GM18858 (cell line): ENCODE measurements at regions not wholly inside any gene's neighbourhood (a gene's known extent, or its start where the extent isn't known, plus 50 kb on each side); places are given as distances from the start of the nearest gene placed in this dataset.

ENCODE experiments used
- ATAC-seq: cut with Tn5 transposase; IDR thresholded peaks from one replicate; pipeline ENCODE4 v1.9.1; 2021; ENCODE audit not compliant: unreplicated experiment

GRCh38 chr6:40274058-40274457 lies 313.1 kb downstream of the LRFN2 start:
- no peak for ATAC-seq

GRCh38 chr6:40268614-40269013 lies 318.6 kb downstream of the LRFN2 start:
- no peak for ATAC-seq

GRCh38 chr6:40268166-40268565 lies 319.0 kb downstream of the LRFN2 start:
- no peak for ATAC-seq

DNA sequence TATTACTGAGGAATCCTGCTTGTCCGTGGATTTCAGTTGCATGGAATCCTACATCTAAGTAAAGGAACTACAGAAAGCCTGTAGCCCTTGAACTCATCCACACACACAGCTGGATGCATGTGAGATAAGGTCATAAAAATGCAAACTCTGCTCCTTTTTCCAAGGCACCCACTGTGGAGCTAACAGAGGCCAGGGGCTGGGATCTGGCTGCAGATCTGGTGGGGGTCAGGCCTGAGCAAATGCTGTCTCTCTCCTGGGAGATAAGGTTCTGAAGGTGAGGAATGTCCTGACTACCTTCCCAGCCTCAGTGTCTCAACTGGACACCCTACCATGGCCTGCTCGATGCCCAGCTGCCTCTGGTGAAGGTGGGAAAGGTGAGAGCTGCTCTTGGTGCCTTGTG lies 321.5 kb downstream of the LRFN2 start:
- no peak for ATAC-seq

- no peak for ATAC-seq
Measured at GRCh38 chr6:40263970-40264369, 323.2 kb downstream of the LRFN2 start.

DNA sequence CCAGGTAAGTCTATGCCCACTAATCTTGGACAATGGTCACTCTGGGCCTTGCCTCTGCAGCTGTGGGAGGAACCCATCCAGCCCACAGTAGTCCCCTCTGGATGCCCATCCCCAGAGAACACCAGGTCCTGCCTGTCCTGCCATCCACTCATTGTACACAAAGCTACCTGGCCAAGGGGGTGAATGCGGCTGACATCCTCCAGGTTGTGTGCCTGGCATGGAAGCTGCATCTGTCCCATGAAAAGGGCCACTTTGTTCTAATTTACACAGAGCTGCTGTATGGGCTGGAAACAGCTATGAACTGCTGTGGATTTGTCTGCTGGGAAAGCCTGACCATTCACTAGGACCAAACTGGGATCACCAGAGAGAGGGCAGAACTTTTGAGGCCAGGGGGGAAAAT lies 324.8 kb downstream of the LRFN2 start:
- no peak for ATAC-seq

DNA sequence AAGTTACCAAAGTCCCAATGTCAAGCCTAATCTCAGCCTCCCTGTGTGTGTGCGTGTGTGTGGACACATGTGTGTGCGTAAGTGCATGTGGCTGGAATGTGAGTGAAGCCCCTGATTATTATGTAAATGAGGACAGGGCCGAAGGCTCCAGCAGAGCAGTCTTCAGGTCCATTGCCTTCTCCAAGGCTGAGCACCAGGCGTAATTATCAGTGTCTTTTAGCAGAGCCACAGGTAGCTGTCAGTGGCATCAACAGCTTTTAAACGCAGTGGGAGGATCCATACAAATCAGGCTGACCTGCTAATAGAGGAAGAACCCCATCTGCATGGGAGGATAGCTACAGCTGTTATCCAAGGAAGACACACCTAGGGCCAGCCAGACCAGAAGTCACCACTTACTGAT lies 324.3 kb upstream of the MOCS1 start:
- ATAC-seq, result no peak

GRCh38 chr6:40256831-40257230 lies 322.6 kb upstream of the MOCS1 start:
- no peak for ATAC-seq

DNA sequence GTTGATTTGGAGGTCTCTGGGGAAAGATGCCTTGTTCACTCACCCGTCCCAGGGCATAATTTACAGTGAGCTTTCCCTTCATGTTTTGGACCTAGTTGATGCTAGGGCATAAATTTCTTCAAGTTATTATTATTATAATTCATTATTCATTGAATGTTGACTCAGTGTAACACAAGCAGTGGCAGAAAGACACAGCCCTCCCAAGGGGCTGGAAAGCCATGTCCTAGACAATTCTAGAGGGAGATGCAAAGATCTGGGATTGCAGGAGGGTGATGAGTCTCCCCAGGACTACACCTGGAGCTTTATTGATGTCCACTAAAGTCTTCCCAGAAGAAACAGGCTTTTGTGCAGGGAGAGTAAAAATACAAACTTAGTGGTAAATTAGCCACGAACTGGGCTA lies 322.0 kb upstream of the MOCS1 start:
- ATAC-seq, result no peak

DNA sequence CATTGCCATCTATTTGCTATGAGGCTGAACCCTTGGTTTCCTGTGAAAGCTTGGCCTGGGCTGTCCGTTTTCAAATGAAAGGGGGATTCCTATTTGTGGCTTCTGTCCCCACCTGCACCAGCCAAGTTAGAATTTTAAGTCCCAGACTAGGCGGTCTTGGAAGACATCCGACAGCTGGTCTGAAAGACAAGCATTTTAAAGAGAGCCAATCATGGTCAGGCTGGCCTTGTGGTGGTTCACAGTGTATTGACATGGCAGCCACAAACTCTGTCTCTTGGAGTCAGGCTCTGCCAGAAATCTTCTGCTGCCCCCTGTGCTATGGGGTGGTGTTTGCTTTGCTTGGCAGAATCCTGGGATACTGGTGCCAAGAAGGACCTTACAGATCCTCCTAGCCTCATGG lies 319.2 kb upstream of the MOCS1 start:
- ATAC-seq, result no peak

GRCh38 chr6:40252531-40253258 lies 318.4 kb upstream of the MOCS1 start:
- ATAC-seq, result no peak

DNA sequence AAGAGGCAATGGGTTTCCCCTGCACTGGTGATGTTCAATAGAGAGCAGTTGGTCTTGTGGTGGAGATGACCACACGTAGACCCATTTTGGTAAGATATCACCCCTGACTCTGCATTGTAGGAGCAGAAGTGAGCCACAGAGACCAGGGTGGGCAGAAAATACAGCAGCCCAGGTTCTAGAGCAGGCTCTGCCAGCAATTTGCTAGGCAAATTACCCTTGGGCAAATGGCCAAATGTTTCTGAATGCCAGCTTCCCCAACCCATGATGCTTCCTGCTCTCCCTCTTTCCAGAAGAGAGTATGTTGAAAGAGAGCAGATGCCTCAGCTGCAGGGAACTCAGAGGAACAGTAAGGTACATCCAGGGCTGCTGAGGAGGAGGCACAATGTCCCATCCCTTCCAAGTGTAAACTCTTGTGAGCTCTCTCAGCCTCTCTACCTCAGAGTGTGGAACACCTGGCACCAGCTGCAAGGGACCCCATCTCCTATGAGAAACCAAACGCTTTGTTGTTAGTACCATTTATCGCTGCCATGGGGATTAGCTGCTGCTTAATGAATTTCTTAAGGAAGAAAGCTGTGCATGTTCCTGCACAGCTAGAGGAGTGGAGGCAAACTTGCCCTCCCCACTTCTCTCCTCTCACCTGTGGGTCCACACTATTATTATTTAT lies 317.5 kb upstream of the MOCS1 start:
- ATAC-seq, result no peak

DNA sequence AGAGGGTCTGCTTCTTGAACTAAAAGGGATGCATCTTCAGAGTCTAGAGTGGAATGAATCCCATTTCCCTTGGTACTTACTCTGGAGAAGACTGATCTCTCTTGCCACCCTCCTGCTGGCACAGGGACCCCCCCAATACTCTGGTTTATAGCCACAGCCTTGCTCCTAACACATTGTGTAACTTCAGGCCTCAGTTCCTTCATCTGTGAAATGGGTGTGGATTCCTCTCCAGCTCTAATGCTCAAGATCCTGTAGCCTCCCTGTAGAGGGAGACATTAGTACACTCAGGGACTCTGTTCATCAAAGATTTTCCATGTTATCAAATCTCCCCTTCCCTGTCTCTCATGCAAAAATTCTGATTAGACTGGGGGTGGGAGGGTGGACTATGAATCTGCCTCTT lies 315.7 kb upstream of the MOCS1 start:
- no peak for ATAC-seq

DNA sequence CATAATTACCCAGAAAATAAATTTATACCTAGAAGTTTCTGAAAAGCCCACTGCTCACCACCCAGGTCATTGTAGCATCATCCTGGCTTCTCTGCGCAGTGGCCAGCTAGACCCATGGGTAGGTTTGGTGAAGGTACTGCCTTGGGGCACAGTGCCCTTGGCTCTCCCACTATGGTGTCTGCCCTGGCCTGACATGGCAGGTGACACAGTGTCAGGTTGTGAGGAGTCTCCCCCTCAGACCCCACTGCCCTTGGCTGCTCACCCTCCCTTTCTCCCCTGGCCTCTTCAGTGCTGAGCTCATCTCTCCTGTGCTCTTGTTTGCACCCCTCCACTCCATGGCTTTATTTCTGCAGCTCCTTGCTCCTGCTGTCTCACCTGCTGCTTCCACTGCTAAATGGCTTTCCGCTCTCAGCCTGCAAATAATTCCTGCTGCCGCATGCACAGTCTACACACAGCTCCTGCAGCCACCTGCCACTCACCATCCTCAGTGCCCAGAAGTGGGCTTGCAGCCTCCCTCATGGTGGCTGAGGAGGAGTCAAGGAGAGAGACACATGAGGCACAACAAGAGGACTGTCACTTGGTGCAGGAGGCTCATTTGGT lies 313.4 kb upstream of the MOCS1 start:
- no peak for ATAC-seq

GRCh38 chr6:40244699-40245098 lies 310.4 kb upstream of the MOCS1 start:
- no peak for ATAC-seq

- no peak for ATAC-seq
Measured at GRCh38 chr6:40232698-40233097, 298.4 kb upstream of the MOCS1 start.

- no peak for ATAC-seq
Measured at GRCh38 chr6:40227735-40228134, 293.5 kb upstream of the MOCS1 start.

- no peak for ATAC-seq
Measured at GRCh38 chr6:40222354-40222753, 288.1 kb upstream of the MOCS1 start.

DNA sequence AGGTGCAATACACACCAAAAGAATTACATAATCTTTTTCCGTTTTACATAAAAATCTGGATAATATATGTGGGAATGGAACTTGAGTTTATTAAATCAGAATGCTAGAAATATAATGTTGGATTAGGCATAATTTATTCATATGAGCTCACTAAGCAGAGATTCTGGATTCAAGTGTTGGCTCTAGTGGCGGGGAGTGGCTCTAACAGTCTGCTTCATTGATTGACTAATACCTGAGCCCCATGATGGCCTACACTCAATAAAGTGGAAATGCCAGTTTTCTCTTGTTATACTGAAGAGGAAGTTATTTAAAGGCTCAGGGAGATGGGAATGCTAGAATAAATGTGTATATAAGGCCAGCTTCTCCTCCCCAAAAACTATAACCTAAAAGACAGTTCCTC lies 285.5 kb upstream of the MOCS1 start:
- no peak for ATAC-seq

GRCh38 chr6:40210628-40211056 lies 276.4 kb upstream of the MOCS1 start:
- no peak for ATAC-seq

GRCh38 chr6:40205801-40206200 lies 271.5 kb upstream of the MOCS1 start:
- ATAC-seq, result no peak

- no peak for ATAC-seq
Measured at GRCh38 chr6:40205004-40205403, 270.7 kb upstream of the MOCS1 start.
